Endothelial cell (in vitro differentiated cells): ENCODE measurements at regions not wholly inside any gene's neighbourhood (a gene's known extent, or its start where the extent isn't known, plus 50 kb on each side); places are given as distances from the start of the nearest gene placed in this dataset.

ENCODE experiments used
- DNase-seq: peaks from one replicate; pipeline ENCODE4 v3.0.0; 2021; ENCODE audit warnings: low spot score
- H3K27ac Mint-ChIP-seq: one replicate; pipeline ENCODE4 v1.8.0; 2021; ENCODE audit warnings: mixed read lengths, inconsistent platforms; ENCODE audit not compliant: unreplicated experiment
- H3K27me3 Mint-ChIP-seq: one replicate; pipeline ENCODE4 v1.8.0; 2021; ENCODE audit warnings: mild to moderate bottlenecking, moderate library complexity, mixed read lengths, inconsistent platforms; ENCODE audit not compliant: unreplicated experiment
- H3K36me3 Mint-ChIP-seq: one replicate; pipeline ENCODE4 v1.8.0; 2021; ENCODE audit warnings: mild to moderate bottlenecking, low read depth, mixed read lengths, inconsistent platforms; ENCODE audit not compliant: unreplicated experiment
- H3K4me1 Mint-ChIP-seq: one replicate; pipeline ENCODE4 v1.8.0; 2021; ENCODE audit warnings: mild to moderate bottlenecking, mixed read lengths, inconsistent platforms; ENCODE audit not compliant: unreplicated experiment
- H3K4me3 Mint-ChIP-seq: one replicate; pipeline ENCODE4 v1.8.0; 2021; ENCODE audit warnings: mild to moderate bottlenecking, mixed read lengths, inconsistent platforms; ENCODE audit not compliant: unreplicated experiment
- H3K9me3 Mint-ChIP-seq: one replicate; pipeline ENCODE4 v1.8.0; 2021; ENCODE audit warnings: mixed read lengths, inconsistent platforms; ENCODE audit not compliant: unreplicated experiment
- TF ChIP-seq, protein P1 (sequence below): fragments of 200-600 bp; sonication (generic); IDR thresholded peaks from one replicate; pipeline ENCODE4 v1.5.0; 2021; ENCODE audit warnings: antibody characterized with exemption; ENCODE audit not compliant: unreplicated experiment

DNA sequence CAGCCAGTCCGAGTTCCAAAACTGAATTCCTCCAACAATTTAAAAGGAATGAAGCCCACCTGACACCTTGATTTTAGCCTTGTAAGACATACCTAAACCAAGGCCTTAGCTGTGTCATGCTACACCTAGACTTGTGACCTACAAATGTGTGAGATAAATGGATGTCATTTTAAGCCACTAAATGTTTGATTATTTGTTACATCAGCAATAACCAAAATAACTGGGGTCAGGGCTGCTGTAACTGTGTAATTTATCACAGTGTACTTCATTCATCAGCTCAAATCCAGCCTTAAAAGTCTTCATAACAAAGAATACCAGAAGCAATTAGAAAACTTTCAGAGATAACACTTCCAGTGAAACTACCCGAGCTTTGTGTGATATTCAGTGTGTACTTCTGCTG, 673.0 kb upstream of the ANO3 start:
- no peak for DNase-seq
- Mint-ChIP-seq H3K27ac (no peak overlapping the region), H3K4me3 (no peak overlapping the region), H3K36me3 (no peaks in the 10 kb centered on the region), H3K9me3 (no peaks in the 10 kb centered on the region), H3K4me1 (no peaks in the 10 kb centered on the region), H3K27me3 (no peaks in the 10 kb centered on the region)
- TF ChIP-seq, protein P1, sequence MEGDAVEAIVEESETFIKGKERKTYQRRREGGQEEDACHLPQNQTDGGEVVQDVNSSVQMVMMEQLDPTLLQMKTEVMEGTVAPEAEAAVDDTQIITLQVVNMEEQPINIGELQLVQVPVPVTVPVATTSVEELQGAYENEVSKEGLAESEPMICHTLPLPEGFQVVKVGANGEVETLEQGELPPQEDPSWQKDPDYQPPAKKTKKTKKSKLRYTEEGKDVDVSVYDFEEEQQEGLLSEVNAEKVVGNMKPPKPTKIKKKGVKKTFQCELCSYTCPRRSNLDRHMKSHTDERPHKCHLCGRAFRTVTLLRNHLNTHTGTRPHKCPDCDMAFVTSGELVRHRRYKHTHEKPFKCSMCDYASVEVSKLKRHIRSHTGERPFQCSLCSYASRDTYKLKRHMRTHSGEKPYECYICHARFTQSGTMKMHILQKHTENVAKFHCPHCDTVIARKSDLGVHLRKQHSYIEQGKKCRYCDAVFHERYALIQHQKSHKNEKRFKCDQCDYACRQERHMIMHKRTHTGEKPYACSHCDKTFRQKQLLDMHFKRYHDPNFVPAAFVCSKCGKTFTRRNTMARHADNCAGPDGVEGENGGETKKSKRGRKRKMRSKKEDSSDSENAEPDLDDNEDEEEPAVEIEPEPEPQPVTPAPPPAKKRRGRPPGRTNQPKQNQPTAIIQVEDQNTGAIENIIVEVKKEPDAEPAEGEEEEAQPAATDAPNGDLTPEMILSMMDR, result no peak

DNA sequence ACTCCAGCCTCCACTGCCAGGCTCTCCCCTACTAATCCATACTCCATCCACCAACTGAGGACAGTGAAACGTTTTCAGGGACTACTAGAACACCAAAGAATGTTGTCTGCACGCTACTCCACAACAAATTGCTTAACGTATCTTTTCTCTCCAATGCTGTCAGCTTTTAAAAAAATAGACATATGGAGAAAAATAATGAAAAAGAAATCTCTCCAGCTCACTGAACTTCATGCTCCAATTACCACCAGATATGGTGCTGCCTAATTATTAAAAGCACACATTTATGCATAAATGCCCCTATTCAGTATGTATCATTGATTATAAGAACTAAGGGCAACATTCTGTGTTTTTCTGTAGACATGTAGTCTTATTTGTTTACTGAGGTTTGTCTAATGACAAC, 672.2 kb upstream of the ANO3 start:
- H3K27ac Mint-ChIP-seq, result no peak overlapping the region
- H3K9me3 Mint-ChIP-seq, result no peaks in the 10 kb centered on the region
- DNase-seq, result no peak
- no peaks in the 10 kb centered on the region for H3K27me3 Mint-ChIP-seq
- TF ChIP-seq, protein P1, result no peak
- H3K4me3 Mint-ChIP-seq, result no peak overlapping the region
- H3K36me3 Mint-ChIP-seq, result no peaks in the 10 kb centered on the region
- H3K4me1 Mint-ChIP-seq, result no peaks in the 10 kb centered on the region

DNA sequence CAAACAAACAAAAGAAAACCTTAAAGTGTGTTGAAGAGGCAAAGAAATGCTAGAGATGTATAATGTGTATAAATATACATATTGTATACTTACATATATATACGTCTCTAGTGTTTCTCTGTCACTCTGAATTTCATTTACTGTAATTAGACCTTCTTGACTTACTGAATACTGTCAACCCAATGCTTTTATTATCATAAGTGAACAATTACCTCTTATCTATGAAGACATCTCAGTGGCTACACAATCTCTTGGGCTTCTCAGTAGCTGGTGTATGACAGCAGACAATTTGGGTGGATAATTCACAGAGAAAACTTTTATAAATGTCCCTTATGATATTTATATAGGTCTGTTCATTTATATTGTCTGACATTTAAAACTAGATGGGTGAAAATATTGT, 664.1 kb upstream of the ANO3 start:
- Mint-ChIP-seq H3K4me1 (no peaks in the 10 kb centered on the region), H3K36me3 (no peaks in the 10 kb centered on the region), H3K27ac (no peak overlapping the region), H3K27me3 (no peaks in the 10 kb centered on the region), H3K4me3 (no peak overlapping the region), H3K9me3 (no peaks in the 10 kb centered on the region)
- TF ChIP-seq, protein P1, result no peak
- DNase-seq, result no peak

DNA sequence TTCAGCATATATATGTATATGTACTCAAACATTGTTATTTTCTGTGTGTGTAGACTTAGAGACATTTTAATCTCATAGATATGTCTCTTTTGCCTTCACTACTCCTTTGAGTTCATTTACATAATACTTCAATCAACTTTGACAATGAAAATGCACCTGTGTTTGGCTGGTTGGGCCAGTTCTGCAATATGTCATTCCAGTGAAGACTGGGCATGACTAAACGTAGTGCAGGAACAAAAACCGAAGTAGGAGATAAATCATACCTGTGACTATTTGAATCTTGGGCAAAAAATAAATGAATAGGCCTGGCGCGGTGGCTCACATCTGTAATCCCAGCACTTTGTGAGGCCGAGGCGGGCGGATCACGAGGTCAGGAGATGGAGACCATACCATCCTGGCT, 640.0 kb upstream of the ANO3 start:
- no peak for DNase-seq
- H3K9me3 Mint-ChIP-seq, result peaks cover 10% of the 10 kb centered on the region
- H3K27me3 Mint-ChIP-seq, result no peaks in the 10 kb centered on the region
- TF ChIP-seq, protein P1, result no peak
- H3K4me1 Mint-ChIP-seq, result no peaks in the 10 kb centered on the region
- H3K27ac Mint-ChIP-seq, result no peak overlapping the region
- no peak overlapping the region for H3K4me3 Mint-ChIP-seq
- peaks cover 10% of the 10 kb centered on the region for H3K36me3 Mint-ChIP-seq

DNA sequence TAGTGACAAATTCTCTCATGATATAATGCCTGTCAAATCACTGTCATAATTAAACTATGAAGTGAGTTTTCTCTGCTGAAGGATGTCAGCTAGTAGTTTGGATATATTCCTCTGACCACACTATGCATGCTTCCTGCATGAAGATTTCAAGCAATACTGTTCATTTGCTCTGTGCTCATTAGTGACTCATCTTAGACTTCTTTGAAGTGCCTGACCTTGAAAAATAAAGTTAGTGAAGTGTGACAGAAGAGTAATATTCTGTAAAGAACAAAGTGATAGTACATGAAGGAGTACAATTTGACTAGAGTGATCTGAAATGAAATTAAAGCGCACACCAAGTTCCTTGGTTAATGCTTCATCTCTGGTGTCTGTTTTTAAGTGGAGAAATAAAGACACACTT, 629.5 kb upstream of the ANO3 start:
- TF ChIP-seq, protein P1, result no peak
- H3K27ac Mint-ChIP-seq, result no peak overlapping the region
- H3K4me1 Mint-ChIP-seq, result peaks cover 1% of the 10 kb centered on the region
- no peak for DNase-seq
- no peak overlapping the region for H3K4me3 Mint-ChIP-seq
- H3K27me3 Mint-ChIP-seq, result no peaks in the 10 kb centered on the region
- no peaks in the 10 kb centered on the region for H3K36me3 Mint-ChIP-seq
- no peaks in the 10 kb centered on the region for H3K9me3 Mint-ChIP-seq
